K562 (cell line): ENCODE measurements at regions not wholly inside any gene's neighbourhood (a gene's known extent, or its start where the extent isn't known, plus 50 kb on each side); places are given as distances from the start of the nearest gene placed in this dataset.

Experiments used
- ATAC-seq: fragments of 200-7000 bp; cut with Tn5 transposase; 3 replicates; pipeline ENCODE4 v1.9.1; 2020; ENCODE audit warnings: moderate library complexity
- BruUV-seq: library from RNA; stranded (reverse); fragments of 400-500 nt; replicated peaks from 2 replicates; lab custom pipeline; 2021; lab: Mats Ljungman, UMichigan
- CTCF ChIA-PET: fragments of 300-600 bp; formaldehyde crosslinking; extraction: SDS; loops from one replicate; lab custom pipeline; 2021; ENCODE audit warnings: low intra/inter-chr PET ratio; lab: Yijun Ruan, JAX
- POLR2A ChIA-PET: fragments of 300-600, 350-650 bp; sonication (Branson Sonifier 250); formaldehyde crosslinking; extraction: SDS; loops from one replicate; lab custom pipeline; 2021; ENCODE audit warnings: antibody characterized with exemption, inconsistent platforms; lab: Yijun Ruan, JAX
- DNase-seq, 4 experiments: peaks; one replicate each; pipeline versions ENCODE4 v3.0.0 to v3.0.0-alpha.2; 2011 to 2018; ENCODE audit warnings: low spot score in 3 of 4, mixed read lengths in 3 of 4; ENCODE audit errors: extremely low read depth in 1 of 4
- FAIRE-seq: peaks from 2 replicates; lab custom pipeline; 2011; peaks lifted over from hg19 to GRCh38; lab: Jason Lieb, UNC
- H2AFZ ChIP-seq: 2 replicates; pipeline ENCODE4 v1.6.0; 2011; ENCODE audit warnings: low read depth, low read length, control low read depth, inconsistent platforms
- H3K27ac ChIP-seq: fragments of 200-600 bp; 3 replicates; pipeline ENCODE4 v1.8.0; 2011; ENCODE audit warnings: low read depth, mild to moderate bottlenecking, control low read depth, inconsistent platforms, low read length, moderate library complexity, mixed read lengths; ENCODE audit errors: extremely low read depth
- H3K27me3 ChIP-seq, 2 experiments: fragments of 300-600 bp in 1 of 2; 2 replicates in 1 of 2; 3 replicates in 1 of 2; pipeline versions ENCODE4 v1.6.0 to v1.8.0; 2011; ENCODE audit warnings: inconsistent platforms in 2 of 2, low read length in 2 of 2, mild to moderate bottlenecking in 1 of 2, mixed read lengths in 1 of 2, moderate library complexity in 1 of 2; ENCODE audit not compliant: control insufficient read depth in 2 of 2, insufficient read depth in 2 of 2
- H3K36me3 ChIP-seq: fragments of 300-600 bp; 3 replicates; pipeline ENCODE4 v1.8.0; 2011; ENCODE audit warnings: mild to moderate bottlenecking, low read length, inconsistent platforms; ENCODE audit not compliant: control insufficient read depth, insufficient read depth
- H3K4me1 ChIP-seq, 2 experiments: fragments of 200-600 bp in 1 of 2; replicated peaks in 1 of 2; 2 replicates in 1 of 2; 3 replicates in 1 of 2; pipeline versions ENCODE4 v1.5.1 to v1.8.0; 2011; ENCODE audit warnings: inconsistent platforms in 2 of 2, low read length in 2 of 2, mild to moderate bottlenecking in 1 of 2, mixed read lengths in 1 of 2, moderate library complexity in 1 of 2; ENCODE audit not compliant: control insufficient read depth in 2 of 2, insufficient read depth in 2 of 2
- H3K4me2 ChIP-seq: 2 replicates; pipeline ENCODE4 v1.6.1; 2011; ENCODE audit warnings: low read length, control low read depth, inconsistent platforms, mixed read lengths; ENCODE audit not compliant: insufficient read depth
- H3K4me3 ChIP-seq: fragments of 200-600 bp; sonication (generic), shearing (Covaris generic); 2 replicates; pipeline ENCODE4 v1.5.1; 2016; ENCODE audit warnings: control low read depth, inconsistent platforms
- H3K79me2 ChIP-seq: fragments of 200-600 bp; 3 replicates; pipeline ENCODE4 v1.8.0; 2011; ENCODE audit warnings: low read length, inconsistent platforms; ENCODE audit not compliant: control insufficient read depth, insufficient read depth
- H3K9ac ChIP-seq, 2 experiments: 2 replicates each; pipeline versions ENCODE4 v1.6.0 to v1.6.1; 2011; ENCODE audit warnings: low read depth in 2 of 2, low read length in 2 of 2, control low read depth in 1 of 2, inconsistent platforms in 1 of 2, mild to moderate bottlenecking in 1 of 2, mixed read lengths in 1 of 2; ENCODE audit not compliant: insufficient read depth in 1 of 2
- H3K9me1 ChIP-seq: one replicate; pipeline ENCODE4 v1.6.0; 2011; ENCODE audit warnings: inconsistent platforms, mild to moderate bottlenecking, low read length, moderate library complexity; ENCODE audit not compliant: control insufficient read depth, insufficient read depth
- H3K9me3 ChIP-seq: replicated peaks from 2 replicates; pipeline ENCODE4 v1.5.1; 2011; ENCODE audit warnings: low read depth, low read length, inconsistent platforms; ENCODE audit not compliant: control insufficient read depth, insufficient read depth
- H4K20me1 ChIP-seq: replicated peaks from 2 replicates; pipeline ENCODE4 v1.6.1; 2011; ENCODE audit warnings: low read length, inconsistent platforms, mixed read lengths; ENCODE audit not compliant: control insufficient read depth, insufficient read depth
- BMI1 ChIP-seq: fragments of 150-350 bp; IDR thresholded peaks from 2 replicates; pipeline ENCODE4 v1.6.1; 2014; ENCODE audit warnings: low read length
- HMGN3 ChIP-seq: IDR thresholded peaks from 2 replicates; pipeline ENCODE4 v1.6.1; 2011; ENCODE audit warnings: borderline replicate concordance, low read depth, mild to moderate bottlenecking, mixed read lengths, low read length; ENCODE audit not compliant: insufficient read length; ENCODE audit errors: extremely low read depth
- KDM1A ChIP-seq, 2 experiments: fragments of 450-650 bp; IDR thresholded peaks; 2 replicates each; pipeline ENCODE4 v1.6.1; 2016; ENCODE audit warnings: mild to moderate bottlenecking in 2 of 2
- MEIS2 ChIP-seq: fragments of 450-650 bp; IDR thresholded peaks from 2 replicates; pipeline ENCODE4 v1.6.1; 2014; ENCODE audit warnings: mild to moderate bottlenecking; ENCODE audit not compliant: partially characterized antibody
- NFXL1 ChIP-seq: fragments of 450-650 bp; formaldehyde crosslinking; IDR thresholded peaks from 2 replicates; pipeline ENCODE4 v1.4.0; 2021; ENCODE audit warnings: mild to moderate bottlenecking
- RCOR1 ChIP-seq, 2 experiments: IDR thresholded peaks; 2 replicates each; pipeline ENCODE4 v1.6.1; 2012; ENCODE audit warnings: low read depth in 2 of 2, low read length in 2 of 2, borderline replicate concordance in 1 of 2, improper control_type of control experiment in 1 of 2
- RHOXF2B ChIP-seq: fragments of 250-450 bp; sonication (Bioruptor Pico); conservative IDR thresholded peaks from 2 replicates; pipeline ENCODE4 v1.5.1; 2021
- SNRNP70 ChIP-seq: fragments of 200-400 bp; formaldehyde crosslinking; optimal IDR thresholded peaks from 2 replicates; pipeline ENCODE3; 2017; ENCODE audit warnings: low read depth, low read length
- ZFP91 ChIP-seq: sonication (generic); formaldehyde crosslinking; IDR thresholded peaks from 2 replicates; pipeline ENCODE4 v1.8.0; 2022; ENCODE audit warnings: mild to moderate bottlenecking, missing genetic modification reagents
- ZHX1 ChIP-seq: fragments of 150-350 bp; conservative IDR thresholded peaks from 2 replicates; pipeline ENCODE4 v1.6.1; 2014; ENCODE audit warnings: low read length
- ZNF263 ChIP-seq: sonication (generic); formaldehyde crosslinking; IDR thresholded peaks from 2 replicates; pipeline ENCODE4 v1.8.0; 2022; ENCODE audit warnings: mild to moderate bottlenecking, missing genetic modification reagents, borderline replicate concordance
- ZNF311 ChIP-seq: fragments of 250-450 bp; sonication (Bioruptor Pico); IDR thresholded peaks from 2 replicates; pipeline ENCODE4 v1.4.0; 2020; ENCODE audit warnings: mild to moderate bottlenecking, moderate library complexity
- WGBS: fragments of 100-300 bp; shearing (Covaris generic); methylation state at CpG from one replicate; pipeline ENCODE4 v1.1.6; 2016; ENCODE audit warnings: low coverage, mixed read lengths; ENCODE audit not compliant: insufficient coverage; ENCODE audit errors: missing lambda C conversion rate; 5-methylcytosine and 5-hydroxymethylcytosine counted together
- in situ Hi-C: fragments of 300-500 bp; cut with MboI; formaldehyde crosslinking; loops from 4 replicates; pipeline ENCODE4 v1.15.0; 2018; ENCODE audit warnings: inconsistent platforms, mixed read lengths
- intact Hi-C: fragments of 100-400 bp; cut with micrococcal nuclease; formaldehyde crosslinking; loops from 2 replicates; pipeline ENCODE4 v1.14.2; 2022
- TF ChIP-seq, protein P1 (sequence below): fragments of 450-650 bp; IDR thresholded peaks from 2 replicates; pipeline ENCODE4 v1.6.1; 2017; ENCODE audit warnings: antibody characterized with exemption, mild to moderate bottlenecking
- TF ChIP-seq, protein P2 (sequence below): sonication (generic); formaldehyde crosslinking; IDR thresholded peaks from 2 replicates; pipeline ENCODE4 v1.8.1; 2022; ENCODE audit warnings: missing genetic modification reagents

GRCh38 chr4:122243785-122244184 lies 91.7 kb downstream of the BLTP1 start:
- intact Hi-C loops (no loop called here), in situ Hi-C loops (no loop called here)
- no peaks in the 10 kb centered on the region for H3K27me3 ChIP-seq
- no peaks in the 10 kb centered on the region for H4K20me1 ChIP-seq
- no peak for FAIRE-seq
- H3K9me1 ChIP-seq: no peaks in the 10 kb centered on the region
- no peak for ATAC-seq
- H3K9ac ChIP-seq: no peak overlapping the region
- ChIA-PET POLR2A (no interaction called here), CTCF (no interaction called here)
- H3K4me2 ChIP-seq: no peak overlapping the region
- H3K4me1 ChIP-seq: no peaks in the 10 kb centered on the region
- BruUV-seq: no TSS peak
- WGBS: 77% methylated on average over 4 of the region's 4 CpGs
- H3K9me3 ChIP-seq: no peaks in the 10 kb centered on the region
- no peak for DNase-seq
- no peaks in the 10 kb centered on the region for H3K79me2 ChIP-seq
- H3K27ac ChIP-seq: no peak overlapping the region
- no peak overlapping the region for H3K4me3 ChIP-seq
- no peak overlapping the region for H2AFZ ChIP-seq
- H3K36me3 ChIP-seq: peaks cover 11% of the 10 kb centered on the region; the same call in 2 of the 3 replicates
- TF ChIP-seq MEIS2 (no peak), BMI1 (no peak), KDM1A (IDR thresholded peaks at IDR 0.05) (no peak), ZNF311 (no peak), ZFP91 (CRISPR knock-in tag) (no peak), RHOXF2B (CRISPR knock-in tag) (no peak), NFXL1 (no peak), SNRNP70 (no peak), RCOR1 (IDR thresholded peaks at IDR 0.05; ENCODE audit: borderline replicate concordance in 1 of 2, low read depth in 2 of 2, low read length in 2 of 2) (no peak), ZNF263 (CRISPR knock-in tag) (no peak), HMGN3 (no peak), ZHX1 (no peak)
- TF ChIP-seq, protein P1, sequence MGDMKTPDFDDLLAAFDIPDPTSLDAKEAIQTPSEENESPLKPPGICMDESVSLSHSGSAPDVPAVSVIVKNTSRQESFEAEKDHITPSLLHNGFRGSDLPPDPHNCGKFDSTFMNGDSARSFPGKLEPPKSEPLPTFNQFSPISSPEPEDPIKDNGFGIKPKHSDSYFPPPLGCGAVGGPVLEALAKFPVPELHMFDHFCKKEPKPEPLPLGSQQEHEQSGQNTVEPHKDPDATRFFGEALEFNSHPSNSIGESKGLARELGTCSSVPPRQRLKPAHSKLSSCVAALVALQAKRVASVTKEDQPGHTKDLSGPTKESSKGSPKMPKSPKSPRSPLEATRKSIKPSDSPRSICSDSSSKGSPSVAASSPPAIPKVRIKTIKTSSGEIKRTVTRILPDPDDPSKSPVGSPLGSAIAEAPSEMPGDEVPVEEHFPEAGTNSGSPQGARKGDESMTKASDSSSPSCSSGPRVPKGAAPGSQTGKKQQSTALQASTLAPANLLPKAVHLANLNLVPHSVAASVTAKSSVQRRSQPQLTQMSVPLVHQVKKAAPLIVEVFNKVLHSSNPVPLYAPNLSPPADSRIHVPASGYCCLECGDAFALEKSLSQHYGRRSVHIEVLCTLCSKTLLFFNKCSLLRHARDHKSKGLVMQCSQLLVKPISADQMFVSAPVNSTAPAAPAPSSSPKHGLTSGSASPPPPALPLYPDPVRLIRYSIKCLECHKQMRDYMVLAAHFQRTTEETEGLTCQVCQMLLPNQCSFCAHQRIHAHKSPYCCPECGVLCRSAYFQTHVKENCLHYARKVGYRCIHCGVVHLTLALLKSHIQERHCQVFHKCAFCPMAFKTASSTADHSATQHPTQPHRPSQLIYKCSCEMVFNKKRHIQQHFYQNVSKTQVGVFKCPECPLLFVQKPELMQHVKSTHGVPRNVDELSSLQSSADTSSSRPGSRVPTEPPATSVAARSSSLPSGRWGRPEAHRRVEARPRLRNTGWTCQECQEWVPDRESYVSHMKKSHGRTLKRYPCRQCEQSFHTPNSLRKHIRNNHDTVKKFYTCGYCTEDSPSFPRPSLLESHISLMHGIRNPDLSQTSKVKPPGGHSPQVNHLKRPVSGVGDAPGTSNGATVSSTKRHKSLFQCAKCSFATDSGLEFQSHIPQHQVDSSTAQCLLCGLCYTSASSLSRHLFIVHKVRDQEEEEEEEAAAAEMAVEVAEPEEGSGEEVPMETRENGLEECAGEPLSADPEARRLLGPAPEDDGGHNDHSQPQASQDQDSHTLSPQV: no peak
- TF ChIP-seq, protein P2, sequence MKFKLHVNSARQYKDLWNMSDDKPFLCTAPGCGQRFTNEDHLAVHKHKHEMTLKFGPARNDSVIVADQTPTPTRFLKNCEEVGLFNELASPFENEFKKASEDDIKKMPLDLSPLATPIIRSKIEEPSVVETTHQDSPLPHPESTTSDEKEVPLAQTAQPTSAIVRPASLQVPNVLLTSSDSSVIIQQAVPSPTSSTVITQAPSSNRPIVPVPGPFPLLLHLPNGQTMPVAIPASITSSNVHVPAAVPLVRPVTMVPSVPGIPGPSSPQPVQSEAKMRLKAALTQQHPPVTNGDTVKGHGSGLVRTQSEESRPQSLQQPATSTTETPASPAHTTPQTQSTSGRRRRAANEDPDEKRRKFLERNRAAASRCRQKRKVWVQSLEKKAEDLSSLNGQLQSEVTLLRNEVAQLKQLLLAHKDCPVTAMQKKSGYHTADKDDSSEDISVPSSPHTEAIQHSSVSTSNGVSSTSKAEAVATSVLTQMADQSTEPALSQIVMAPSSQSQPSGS: no peak
